ENCODE measurements at regions not wholly inside any gene's neighbourhood (a gene's known extent, or its start where the extent isn't known, plus 50 kb on each side); places are given as distances from the start of the nearest gene placed in this dataset.

DNA sequence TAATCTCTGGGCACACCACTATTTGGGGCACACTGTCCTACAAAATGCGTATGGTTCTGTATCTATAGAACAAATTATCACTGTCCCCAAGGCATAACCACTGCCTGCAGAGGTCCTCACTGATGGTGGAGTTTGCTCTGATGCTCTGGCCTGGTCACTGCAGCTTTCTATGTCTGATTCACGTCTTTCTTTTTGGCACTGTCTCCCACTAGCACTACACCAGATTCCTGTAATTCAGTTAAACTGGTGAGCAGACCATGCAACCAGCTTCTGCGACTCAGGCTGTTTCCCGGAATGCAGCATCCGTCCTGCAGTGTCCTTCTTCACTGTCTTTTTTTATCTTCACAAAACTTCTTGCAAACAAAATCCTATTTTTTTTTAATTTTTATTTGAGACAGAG lies 112.8 kb downstream of the KLF6 start:
- TF ChIP-seq EZH2 (IDR thresholded peaks at IDR 0.05; ENCODE audit: low read length, unreplicated experiment) (no peak), EZH2phosphoT487 (IDR thresholded peaks at IDR 0.05; ENCODE audit: borderline replicate concordance, low read length) (no peak)
- TF ChIP-seq, protein P1, sequence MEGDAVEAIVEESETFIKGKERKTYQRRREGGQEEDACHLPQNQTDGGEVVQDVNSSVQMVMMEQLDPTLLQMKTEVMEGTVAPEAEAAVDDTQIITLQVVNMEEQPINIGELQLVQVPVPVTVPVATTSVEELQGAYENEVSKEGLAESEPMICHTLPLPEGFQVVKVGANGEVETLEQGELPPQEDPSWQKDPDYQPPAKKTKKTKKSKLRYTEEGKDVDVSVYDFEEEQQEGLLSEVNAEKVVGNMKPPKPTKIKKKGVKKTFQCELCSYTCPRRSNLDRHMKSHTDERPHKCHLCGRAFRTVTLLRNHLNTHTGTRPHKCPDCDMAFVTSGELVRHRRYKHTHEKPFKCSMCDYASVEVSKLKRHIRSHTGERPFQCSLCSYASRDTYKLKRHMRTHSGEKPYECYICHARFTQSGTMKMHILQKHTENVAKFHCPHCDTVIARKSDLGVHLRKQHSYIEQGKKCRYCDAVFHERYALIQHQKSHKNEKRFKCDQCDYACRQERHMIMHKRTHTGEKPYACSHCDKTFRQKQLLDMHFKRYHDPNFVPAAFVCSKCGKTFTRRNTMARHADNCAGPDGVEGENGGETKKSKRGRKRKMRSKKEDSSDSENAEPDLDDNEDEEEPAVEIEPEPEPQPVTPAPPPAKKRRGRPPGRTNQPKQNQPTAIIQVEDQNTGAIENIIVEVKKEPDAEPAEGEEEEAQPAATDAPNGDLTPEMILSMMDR (conservative IDR thresholded peaks at IDR 0.05; ENCODE audit: low read depth, low read length): no peak

Measured in PC-3 (cell line).